HCT116 (cell line): ENCODE measurements at regions not wholly inside any gene's neighbourhood (a gene's known extent, or its start where the extent isn't known, plus 50 kb on each side); places are given as distances from the start of the nearest gene placed in this dataset.

Experiments used
- ATAC-seq: fragments of 200-7000 bp; cut with Tn5 transposase; 2 replicates; pipeline ENCODE4 v1.9.1; 2020; ENCODE audit warnings: mild to moderate bottlenecking, moderate library complexity
- BruUV-seq: library from RNA; stranded (reverse); fragments of 400-500 nt; replicated peaks from 2 replicates; lab custom pipeline; 2021; lab: Mats Ljungman, UMichigan
- CTCF ChIA-PET: fragments of 300-600 bp; sonication (Branson Sonifier 250); formaldehyde crosslinking; loops from one replicate; lab custom pipeline; 2021; ENCODE audit warnings: antibody characterized with exemption; lab: Charles Lee
- POLR2A ChIA-PET: fragments of 300-600, 350-600 bp; sonication (Branson Sonifier 250); formaldehyde crosslinking; loops from one replicate; lab custom pipeline; 2021; ENCODE audit warnings: antibody characterized with exemption; lab: Charles Lee
- RAD21 ChIA-PET, 2 experiments: fragments of 300-600 bp; sonication (Branson Sonifier 250); formaldehyde crosslinking; loops; one replicate each; lab custom pipeline; 2023; ENCODE audit warnings: low total read pairs in 2 of 2; ENCODE audit not compliant: uncharacterized antibody in 2 of 2, unreplicated experiment in 2 of 2, low non-redundant PET in 1 of 2; lab: Charles Lee
- DNase-seq: peaks from one replicate; pipeline ENCODE4 v3.0.0-alpha.2; 2010; ENCODE audit warnings: low read depth, low spot score
- H2AFZ ChIP-seq: fragments of 200-600 bp; shearing (Covaris generic), sonication (generic); 2 replicates; pipeline ENCODE4 v1.6.1; 2017; ENCODE audit warnings: low read depth, mixed run types, mixed read lengths, antibody characterized with exemption, low read length; ENCODE audit not compliant: poor library complexity, severe bottlenecking
- H3K27ac ChIP-seq: 2 replicates; pipeline ENCODE4 v1.5.1; 2012; ENCODE audit warnings: low read depth, low read length
- H3K27me3 ChIP-seq: fragments of 200-600 bp; sonication (generic); 2 replicates; pipeline ENCODE4 v1.6.1; 2016; ENCODE audit warnings: mixed run types, low read length, mixed read lengths; ENCODE audit not compliant: insufficient read depth
- H3K36me3 ChIP-seq, 2 experiments: fragments of 200-500 bp in 1 of 2; fragments of 200-600 bp in 1 of 2; sonication (Bioruptor generic) in 1 of 2; sonication (generic) in 1 of 2; 2 replicates each; pipeline versions ENCODE4 v1.5.1 to v1.6.1; 2014 to 2016; ENCODE audit warnings: low read length in 2 of 2, inconsistent platforms in 1 of 2, mixed read lengths in 1 of 2, mixed run types in 1 of 2; ENCODE audit not compliant: insufficient read depth in 2 of 2, control insufficient read depth in 1 of 2
- H3K4me1 ChIP-seq, 2 experiments: fragments of 200-600 bp in 1 of 2; sonication (generic) in 1 of 2; 2 replicates each; pipeline versions ENCODE4 v1.5.1 to v1.6.1; 2012 to 2017; ENCODE audit warnings: low read length in 2 of 2, inconsistent platforms in 1 of 2, mild to moderate bottlenecking in 1 of 2, mixed read lengths in 1 of 2, mixed run types in 1 of 2, moderate library complexity in 1 of 2; ENCODE audit not compliant: insufficient read depth in 2 of 2, control insufficient read depth in 1 of 2
- H3K4me2 ChIP-seq: fragments of 200-600 bp; sonication (generic); 2 replicates; pipeline ENCODE4 v1.6.1; 2017; ENCODE audit warnings: mixed run types, low read length, mixed read lengths
- H3K4me3 ChIP-seq, 2 experiments: fragments of 200-600 bp in 1 of 2; sonication (generic) in 1 of 2; replicated peaks in 1 of 2; 2 replicates each; pipeline ENCODE4 v1.5.1; 2011 to 2016; ENCODE audit warnings: low read length in 2 of 2, control low read depth in 1 of 2, low read depth in 1 of 2, mild to moderate bottlenecking in 1 of 2, mixed read lengths in 1 of 2, mixed run types in 1 of 2
- H3K79me2 ChIP-seq: fragments of 200-600 bp; sonication (generic); 2 replicates; pipeline ENCODE4 v1.6.1; 2017; ENCODE audit warnings: mild to moderate bottlenecking, mixed run types, low read length, moderate library complexity, mixed read lengths; ENCODE audit not compliant: insufficient read depth
- H3K9ac ChIP-seq: fragments of 200-600 bp; sonication (generic); 2 replicates; pipeline ENCODE4 v1.6.1; 2016; ENCODE audit warnings: low read length, mixed read lengths
- H3K9me2 ChIP-seq: fragments of 200-600 bp; sonication (generic), shearing (Covaris generic); 2 replicates; pipeline ENCODE4 v1.6.1; 2017; ENCODE audit warnings: mixed run types, mild to moderate bottlenecking, moderate library complexity; ENCODE audit not compliant: insufficient read depth
- H3K9me3 ChIP-seq, 2 experiments: fragments of 200-500 bp in 1 of 2; fragments of 200-600 bp in 1 of 2; sonication (Bioruptor generic) in 1 of 2; sonication (generic) in 1 of 2; 2 replicates each; pipeline ENCODE4 v1.6.1; 2014 to 2017; ENCODE audit warnings: low read length in 2 of 2, mixed read lengths in 2 of 2, inconsistent platforms in 1 of 2, low read depth in 1 of 2, mild to moderate bottlenecking in 1 of 2, mixed run types in 1 of 2, moderate library complexity in 1 of 2; ENCODE audit not compliant: control insufficient read depth in 1 of 2, insufficient read depth in 1 of 2
- H4K20me1 ChIP-seq: fragments of 200-600 bp; sonication (generic), shearing (Covaris generic); 2 replicates; pipeline ENCODE4 v1.6.1; 2017; ENCODE audit warnings: mixed run types, mild to moderate bottlenecking, moderate library complexity; ENCODE audit not compliant: insufficient read depth
- CBX3 ChIP-seq: IDR thresholded peaks from 2 replicates; pipeline ENCODE4 v1.6.1; 2012; ENCODE audit warnings: low read depth
- FOSL1 ChIP-seq: IDR thresholded peaks from 2 replicates; pipeline ENCODE4 v1.6.1; 2012; ENCODE audit warnings: low read depth
- POLR2AphosphoS5 ChIP-seq: IDR thresholded peaks from 2 replicates; pipeline ENCODE4 v1.6.1; 2011; ENCODE audit warnings: mild to moderate bottlenecking, low read depth, low read length, moderate library complexity
- REST ChIP-seq: IDR thresholded peaks from 2 replicates; pipeline ENCODE4 v1.6.1; 2012; ENCODE audit warnings: low read depth
- YY1 ChIP-seq: IDR thresholded peaks from 2 replicates; pipeline ENCODE4 v1.6.1; 2011; ENCODE audit warnings: low read length, low read depth, moderate library complexity, mild to moderate bottlenecking; ENCODE audit not compliant: insufficient replicate concordance; ENCODE audit errors: extremely low read depth
- intact Hi-C: fragments of 100-400 bp; cut with micrococcal nuclease; formaldehyde crosslinking; loops from 2 replicates; pipeline ENCODE4 v1.10.0; 2022
- TF ChIP-seq, protein P1 (sequence below): IDR thresholded peaks from 2 replicates; pipeline ENCODE4 v1.6.1; 2012

DNA sequence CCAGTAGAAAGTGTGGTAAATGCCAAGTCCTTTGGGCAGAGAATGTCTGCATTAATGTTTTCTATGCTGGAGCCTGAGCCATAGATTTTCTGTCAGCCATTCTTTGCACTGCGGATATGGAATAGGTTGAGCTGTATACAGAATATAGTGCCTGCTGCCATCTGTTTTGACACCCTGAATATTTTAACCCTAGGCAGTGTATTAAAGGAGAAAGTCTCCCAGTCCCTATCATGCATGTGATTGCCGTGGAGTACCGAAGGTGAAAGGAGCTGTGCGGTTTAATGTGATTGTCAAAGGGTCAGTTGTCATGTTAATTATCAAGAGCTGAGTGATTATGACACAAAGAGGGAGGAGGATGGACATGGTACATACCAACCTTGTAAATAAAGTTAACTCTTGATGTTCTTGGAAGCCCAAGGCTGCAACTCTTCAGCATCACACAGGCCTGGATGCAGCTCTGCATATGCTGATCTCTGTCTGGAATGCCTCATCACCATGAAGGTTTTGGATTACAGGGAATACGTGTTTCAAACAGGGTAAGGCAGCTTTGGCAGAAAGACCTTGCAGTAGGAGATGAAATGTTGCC, 247.1 kb upstream of the ELAVL2 start:
- DNase-seq = no peak
- CTCF ChIA-PET = no interaction called here
- Histone ChIP-seq H3K79me2 (no peaks in the 10 kb centered on the region), H3K4me3 (no peak overlapping the region), H3K4me2 (no peak overlapping the region), H3K9me3 (peaks cover 5 to 13% of the 10 kb centered on the region in 2 experiments; a peak in 2 of 4 replicates), H3K4me1 (no peaks in the 10 kb centered on the region), H3K9me2 (no peaks in the 10 kb centered on the region), H4K20me1 (no peaks in the 10 kb centered on the region), H3K9ac (no peak overlapping the region), H3K27me3 (no peaks in the 10 kb centered on the region), H3K27ac (no peak overlapping the region), H2AFZ (no peak overlapping the region), H3K36me3 (no peaks in the 10 kb centered on the region)
- TF ChIP-seq, protein P1, sequence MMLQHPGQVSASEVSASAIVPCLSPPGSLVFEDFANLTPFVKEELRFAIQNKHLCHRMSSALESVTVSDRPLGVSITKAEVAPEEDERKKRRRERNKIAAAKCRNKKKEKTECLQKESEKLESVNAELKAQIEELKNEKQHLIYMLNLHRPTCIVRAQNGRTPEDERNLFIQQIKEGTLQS = no peak
- no peak for TF ChIP-seq CBX3
- no peak for ATAC-seq
- BruUV-seq = no TSS peak
- POLR2A ChIA-PET = no interaction called here
- intact Hi-C loops = no loop called here
- RAD21 ChIA-PET = no interaction called here

DNA sequence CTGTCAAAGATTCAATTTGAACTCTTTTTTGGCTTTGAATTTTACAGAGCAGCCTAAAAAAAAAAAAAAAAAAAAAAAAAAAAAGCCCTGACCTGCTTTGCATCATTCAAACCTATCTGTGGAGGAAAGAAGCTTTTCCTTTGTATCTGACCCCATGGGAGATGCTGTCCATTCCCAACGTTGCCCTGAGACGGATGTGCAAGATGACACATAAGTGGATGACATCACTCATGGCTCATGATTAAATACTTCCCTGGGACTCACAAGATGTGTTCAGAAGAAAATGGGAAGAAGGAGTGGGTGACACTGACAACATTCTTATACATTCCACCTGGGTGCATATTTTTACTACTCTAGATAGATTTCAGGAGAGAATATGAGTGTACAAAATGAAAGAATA, 245.7 kb upstream of the ELAVL2 start:
- no peak for DNase-seq
- Histone ChIP-seq H3K36me3 (no peaks in the 10 kb centered on the region), H3K27ac (no peak overlapping the region), H3K9me3 (peaks cover 5 to 8% of the 10 kb centered on the region in 2 experiments; a peak in 2 of 4 replicates), H2AFZ (no peak overlapping the region), H3K4me1 (no peaks in the 10 kb centered on the region), H4K20me1 (no peaks in the 10 kb centered on the region), H3K79me2 (no peaks in the 10 kb centered on the region), H3K9me2 (no peaks in the 10 kb centered on the region), H3K4me2 (no peak overlapping the region), H3K4me3 (no peak overlapping the region), H3K9ac (no peak overlapping the region), H3K27me3 (no peaks in the 10 kb centered on the region)
- ChIA-PET POLR2A (no interaction called here), CTCF (no interaction called here), RAD21 (no interaction called here)
- intact Hi-C loops = no loop called here
- no TSS peak for BruUV-seq
- ATAC-seq = no peak
- TF ChIP-seq REST = no peak
- TF ChIP-seq, protein P1 = no peak
- no peak for TF ChIP-seq POLR2AphosphoS5
- TF ChIP-seq FOSL1 = no peak
- no peak for TF ChIP-seq YY1
